NCI-H2196 treated with DMSO at 0.1 percent for 48 hours (cell line): ENCODE measurements at regions not wholly inside any gene's neighbourhood (a gene's known extent, or its start where the extent isn't known, plus 50 kb on each side); places are given as distances from the start of the nearest gene placed in this dataset.

ENCODE experiments used
- DNase-seq: peaks from one replicate; lab custom pipeline; 2025; ENCODE audit not compliant: unreplicated experiment; lab: John Stamatoyannopoulos, UW

- DNase-seq: no peak
These were observed 187.2 kb downstream of the CENPW start for GRCh38 chr6:126526996-126527606.

- DNase-seq: no peak
These were observed 189.9 kb downstream of the CENPW start for GRCh38 chr6:126529637-126530362.

GRCh38 chr6:126530775-126531174 is 190.9 kb downstream of the CENPW start:
- no peak for DNase-seq

- DNase-seq: no peak
These were observed 191.4 kb downstream of the CENPW start for GRCh38 chr6:126531286-126531685.

GRCh38 chr6:126531840-126532239 is 191.9 kb downstream of the CENPW start:
- no peak for DNase-seq

GRCh38 chr6:126534401-126534800 is 194.5 kb downstream of the CENPW start:
- no peak for DNase-seq

GRCh38 chr6:126535138-126535537 is 195.2 kb downstream of the CENPW start:
- DNase-seq: no peak

- DNase-seq: no peak
These were observed 195.7 kb downstream of the CENPW start for GRCh38 chr6:126535595-126535994.

- no peak for DNase-seq
These were observed 197.3 kb downstream of the CENPW start for GRCh38 chr6:126537061-126537816.

GRCh38 chr6:126539022-126539421 is 199.1 kb downstream of the CENPW start:
- no peak for DNase-seq

- no peak for DNase-seq
These were observed 200.2 kb downstream of the CENPW start for GRCh38 chr6:126540161-126540560.

- no peak for DNase-seq
These were observed 202.0 kb downstream of the CENPW start for GRCh38 chr6:126541806-126542491.

- DNase-seq: no peak
These were observed 206.7 kb downstream of the CENPW start for GRCh38 chr6:126546541-126547120.

GRCh38 chr6:126548300-126548699 is 208.4 kb downstream of the CENPW start:
- no peak for DNase-seq

- no peak for DNase-seq
These were observed 210.4 kb downstream of the CENPW start for GRCh38 chr6:126550323-126550722.

- DNase-seq: no peak
These were observed 211.9 kb downstream of the CENPW start for GRCh38 chr6:126551832-126552231.

- no peak for DNase-seq
These were observed 213.9 kb downstream of the CENPW start for GRCh38 chr6:126553854-126554253.

GRCh38 chr6:126570507-126570906 is 230.6 kb downstream of the CENPW start:
- DNase-seq: no peak

- no peak for DNase-seq
These were observed 234.4 kb downstream of the CENPW start for GRCh38 chr6:126574301-126574700.

- DNase-seq: no peak
These were observed 241.4 kb downstream of the CENPW start for GRCh38 chr6:126581316-126581715.

GRCh38 chr6:126600258-126600916 is 260.5 kb downstream of the CENPW start:
- DNase-seq: no peak
